ENCODE measurements at regions not wholly inside any gene's neighbourhood (a gene's known extent, or its start where the extent isn't known, plus 50 kb on each side); places are given as distances from the start of the nearest gene placed in this dataset.

DNA sequence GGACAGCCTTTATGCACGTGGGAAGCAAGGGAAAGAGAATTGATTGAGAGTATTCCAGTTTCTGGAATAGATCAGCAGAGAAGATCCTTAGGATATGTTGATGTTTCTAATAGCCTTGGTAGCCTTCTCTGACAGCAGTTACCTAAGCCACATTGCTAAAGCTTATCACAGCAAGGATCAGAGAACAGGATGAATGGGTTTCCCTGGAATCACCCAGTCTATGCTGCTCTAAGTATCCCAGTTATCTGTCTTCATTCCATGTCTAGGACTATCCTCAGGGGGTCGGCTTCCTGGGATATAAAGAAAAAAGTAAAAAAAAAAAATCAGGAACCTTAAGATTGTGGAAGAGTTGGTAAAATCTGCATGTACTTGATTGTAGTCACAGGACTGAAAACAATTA lies 352.0 kb upstream of the AKR1E2 start:
- DNase-seq (ENCODE audit: low read depth in 1 of 2, low spot score in 1 of 2), result no peak
- TF ChIP-seq POLR2AphosphoS5 (IDR thresholded peaks at IDR 0.05; ENCODE audit: low read depth), result no peak
- TF ChIP-seq GABPA (IDR thresholded peaks at IDR 0.05; ENCODE audit: low read depth), result no peak
- TF ChIP-seq, protein P1, sequence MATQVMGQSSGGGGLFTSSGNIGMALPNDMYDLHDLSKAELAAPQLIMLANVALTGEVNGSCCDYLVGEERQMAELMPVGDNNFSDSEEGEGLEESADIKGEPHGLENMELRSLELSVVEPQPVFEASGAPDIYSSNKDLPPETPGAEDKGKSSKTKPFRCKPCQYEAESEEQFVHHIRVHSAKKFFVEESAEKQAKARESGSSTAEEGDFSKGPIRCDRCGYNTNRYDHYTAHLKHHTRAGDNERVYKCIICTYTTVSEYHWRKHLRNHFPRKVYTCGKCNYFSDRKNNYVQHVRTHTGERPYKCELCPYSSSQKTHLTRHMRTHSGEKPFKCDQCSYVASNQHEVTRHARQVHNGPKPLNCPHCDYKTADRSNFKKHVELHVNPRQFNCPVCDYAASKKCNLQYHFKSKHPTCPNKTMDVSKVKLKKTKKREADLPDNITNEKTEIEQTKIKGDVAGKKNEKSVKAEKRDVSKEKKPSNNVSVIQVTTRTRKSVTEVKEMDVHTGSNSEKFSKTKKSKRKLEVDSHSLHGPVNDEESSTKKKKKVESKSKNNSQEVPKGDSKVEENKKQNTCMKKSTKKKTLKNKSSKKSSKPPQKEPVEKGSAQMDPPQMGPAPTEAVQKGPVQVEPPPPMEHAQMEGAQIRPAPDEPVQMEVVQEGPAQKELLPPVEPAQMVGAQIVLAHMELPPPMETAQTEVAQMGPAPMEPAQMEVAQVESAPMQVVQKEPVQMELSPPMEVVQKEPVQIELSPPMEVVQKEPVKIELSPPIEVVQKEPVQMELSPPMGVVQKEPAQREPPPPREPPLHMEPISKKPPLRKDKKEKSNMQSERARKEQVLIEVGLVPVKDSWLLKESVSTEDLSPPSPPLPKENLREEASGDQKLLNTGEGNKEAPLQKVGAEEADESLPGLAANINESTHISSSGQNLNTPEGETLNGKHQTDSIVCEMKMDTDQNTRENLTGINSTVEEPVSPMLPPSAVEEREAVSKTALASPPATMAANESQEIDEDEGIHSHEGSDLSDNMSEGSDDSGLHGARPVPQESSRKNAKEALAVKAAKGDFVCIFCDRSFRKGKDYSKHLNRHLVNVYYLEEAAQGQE (IDR thresholded peaks at IDR 0.05; ENCODE audit: insufficient replicate concordance, low read depth), result no peak
- no peak for TF ChIP-seq SPI1 (IDR thresholded peaks at IDR 0.05; ENCODE audit: borderline replicate concordance, low read depth)
- TF ChIP-seq, protein P2, sequence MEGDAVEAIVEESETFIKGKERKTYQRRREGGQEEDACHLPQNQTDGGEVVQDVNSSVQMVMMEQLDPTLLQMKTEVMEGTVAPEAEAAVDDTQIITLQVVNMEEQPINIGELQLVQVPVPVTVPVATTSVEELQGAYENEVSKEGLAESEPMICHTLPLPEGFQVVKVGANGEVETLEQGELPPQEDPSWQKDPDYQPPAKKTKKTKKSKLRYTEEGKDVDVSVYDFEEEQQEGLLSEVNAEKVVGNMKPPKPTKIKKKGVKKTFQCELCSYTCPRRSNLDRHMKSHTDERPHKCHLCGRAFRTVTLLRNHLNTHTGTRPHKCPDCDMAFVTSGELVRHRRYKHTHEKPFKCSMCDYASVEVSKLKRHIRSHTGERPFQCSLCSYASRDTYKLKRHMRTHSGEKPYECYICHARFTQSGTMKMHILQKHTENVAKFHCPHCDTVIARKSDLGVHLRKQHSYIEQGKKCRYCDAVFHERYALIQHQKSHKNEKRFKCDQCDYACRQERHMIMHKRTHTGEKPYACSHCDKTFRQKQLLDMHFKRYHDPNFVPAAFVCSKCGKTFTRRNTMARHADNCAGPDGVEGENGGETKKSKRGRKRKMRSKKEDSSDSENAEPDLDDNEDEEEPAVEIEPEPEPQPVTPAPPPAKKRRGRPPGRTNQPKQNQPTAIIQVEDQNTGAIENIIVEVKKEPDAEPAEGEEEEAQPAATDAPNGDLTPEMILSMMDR (IDR thresholded peaks at IDR 0.05; ENCODE audit: insufficient read depth, low read length), result no peak
- no peak overlapping the region for H3K4me3 ChIP-seq (replicated peaks; ENCODE audit: insufficient read depth, low read length)
- H3K27me3 ChIP-seq (ENCODE audit: insufficient read depth, poor library complexity, severe bottlenecking), result no peaks in the 10 kb centered on the region
- H3K27ac ChIP-seq (replicated peaks), result no peak overlapping the region

- TF ChIP-seq, protein P1 (IDR thresholded peaks at IDR 0.05; ENCODE audit: insufficient replicate concordance, low read depth), result no peak
- TF ChIP-seq GABPA (IDR thresholded peaks at IDR 0.05; ENCODE audit: low read depth) (no peak), POLR2AphosphoS5 (IDR thresholded peaks at IDR 0.05; ENCODE audit: low read depth) (no peak), SPI1 (IDR thresholded peaks at IDR 0.05; ENCODE audit: borderline replicate concordance, low read depth) (no peak)
- TF ChIP-seq, protein P2 (IDR thresholded peaks at IDR 0.05; ENCODE audit: insufficient read depth, low read length), result no peak
- Histone ChIP-seq H3K27ac (replicated peaks) (no peak overlapping the region), H3K4me3 (replicated peaks; ENCODE audit: insufficient read depth, low read length) (no peak overlapping the region), H3K27me3 (ENCODE audit: insufficient read depth, poor library complexity, severe bottlenecking) (no peaks in the 10 kb centered on the region)
- DNase-seq (ENCODE audit: low read depth in 1 of 2, low spot score in 1 of 2), result no peak
Measured at GRCh38 chr10:4472190-4472904, 353.7 kb upstream of the AKR1E2 start.

GRCh38 chr10:4470231-4470835 lies 355.7 kb upstream of the AKR1E2 start:
- no peak for DNase-seq (ENCODE audit: low read depth in 1 of 2, low spot score in 1 of 2)
- H3K27ac ChIP-seq (replicated peaks), result no peak overlapping the region
- TF ChIP-seq, protein P2 (IDR thresholded peaks at IDR 0.05; ENCODE audit: insufficient read depth, low read length), result no peak
- TF ChIP-seq GABPA (IDR thresholded peaks at IDR 0.05; ENCODE audit: low read depth) (no peak), POLR2AphosphoS5 (IDR thresholded peaks at IDR 0.05; ENCODE audit: low read depth) (no peak), SPI1 (IDR thresholded peaks at IDR 0.05; ENCODE audit: borderline replicate concordance, low read depth) (no peak)
- TF ChIP-seq, protein P1 (IDR thresholded peaks at IDR 0.05; ENCODE audit: insufficient replicate concordance, low read depth), result no peak
- H3K4me3 ChIP-seq (replicated peaks; ENCODE audit: insufficient read depth, low read length), result no peak overlapping the region
- H3K27me3 ChIP-seq (ENCODE audit: insufficient read depth, poor library complexity, severe bottlenecking), result no peaks in the 10 kb centered on the region
